HL-60 (cell line): ENCODE measurements at regions not wholly inside any gene's neighbourhood (a gene's known extent, or its start where the extent isn't known, plus 50 kb on each side); places are given as distances from the start of the nearest gene placed in this dataset.

ENCODE experiments used
- DNase-seq, 2 experiments: peaks; one replicate each; pipeline ENCODE4 v3.0.0-alpha.2; 2010 to 2020; ENCODE audit warnings: low read depth in 1 of 2, low spot score in 1 of 2
- H3K27ac ChIP-seq: fragments of 250-450 bp; sonication (Bioruptor Pico); replicated peaks from 2 replicates; pipeline ENCODE4 v1.5.1; 2020; ENCODE audit warnings: mild to moderate bottlenecking, moderate library complexity
- H3K27me3 ChIP-seq: fragments of 250-450 bp; sonication (Bioruptor Pico); 2 replicates; pipeline ENCODE4 v1.5.1; 2021; ENCODE audit warnings: mild to moderate bottlenecking, moderate library complexity; ENCODE audit not compliant: insufficient read depth, poor library complexity, severe bottlenecking
- H3K4me3 ChIP-seq: replicated peaks from 2 replicates; pipeline ENCODE4 v1.5.1; 2011; ENCODE audit warnings: mild to moderate bottlenecking, control low read depth, low read length; ENCODE audit not compliant: insufficient read depth
- GABPA ChIP-seq: IDR thresholded peaks from 2 replicates; pipeline ENCODE4 v1.6.1; 2012; ENCODE audit warnings: low read depth
- POLR2AphosphoS5 ChIP-seq: IDR thresholded peaks from 2 replicates; pipeline ENCODE4 v1.6.1; 2012; ENCODE audit warnings: low read depth
- SPI1 ChIP-seq: IDR thresholded peaks from 2 replicates; pipeline ENCODE4 v1.6.1; 2012; ENCODE audit warnings: low read depth, mild to moderate bottlenecking, borderline replicate concordance
- TF ChIP-seq, protein P1 (sequence below): IDR thresholded peaks from one replicate; pipeline ENCODE4 v1.5.1; 2011; ENCODE audit warnings: low read length, control low read depth, inconsistent platforms; ENCODE audit not compliant: insufficient read depth
- TF ChIP-seq, protein P2 (sequence below): IDR thresholded peaks from 2 replicates; pipeline ENCODE4 v1.6.1; 2012; ENCODE audit warnings: low read depth; ENCODE audit not compliant: insufficient replicate concordance

DNA sequence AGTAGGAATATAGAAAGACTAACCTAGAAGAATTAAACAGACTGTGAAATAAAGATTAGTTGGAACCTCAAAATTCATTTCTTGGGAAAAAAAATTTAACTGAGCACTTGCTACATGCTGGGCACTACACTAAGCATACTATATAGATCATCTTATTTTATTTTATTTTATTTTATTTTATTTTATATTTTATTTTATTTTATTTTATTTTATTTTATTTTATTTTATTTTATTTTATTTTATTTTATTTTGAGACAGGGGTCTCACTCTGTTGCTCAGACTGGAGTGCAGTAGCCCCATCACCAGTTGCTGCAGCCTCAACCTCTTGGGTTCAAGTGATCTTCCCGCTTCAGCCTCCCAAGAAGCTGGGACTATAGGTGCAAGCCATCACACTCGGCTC, 74.5 kb upstream of the DSC1 start:
- no peak for DNase-seq
- no peak overlapping the region for H3K4me3 ChIP-seq
- no peak for TF ChIP-seq SPI1
- no peak for TF ChIP-seq POLR2AphosphoS5
- no peak overlapping the region for H3K27ac ChIP-seq
- H3K27me3 ChIP-seq: no peaks in the 10 kb centered on the region

DNA sequence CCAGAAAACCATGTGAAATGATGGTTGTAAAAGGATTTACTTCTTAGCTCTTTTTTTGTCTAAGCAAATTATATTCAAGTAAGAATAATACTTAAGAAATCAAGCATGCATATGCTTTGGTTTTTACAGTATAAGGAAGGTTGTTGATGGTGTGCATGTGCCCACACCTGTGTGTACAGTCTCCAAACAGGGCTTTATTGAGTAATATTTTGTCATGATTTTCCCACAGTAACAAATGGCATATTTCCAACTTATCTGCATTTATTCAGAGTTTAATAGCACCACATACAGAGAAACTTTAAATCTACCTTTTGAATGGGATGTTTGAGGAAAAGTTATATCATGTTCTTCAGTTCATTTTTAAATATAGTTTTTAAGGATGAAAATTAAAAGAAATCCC, 76.5 kb upstream of the DSG1 start:
- TF ChIP-seq, protein P1, sequence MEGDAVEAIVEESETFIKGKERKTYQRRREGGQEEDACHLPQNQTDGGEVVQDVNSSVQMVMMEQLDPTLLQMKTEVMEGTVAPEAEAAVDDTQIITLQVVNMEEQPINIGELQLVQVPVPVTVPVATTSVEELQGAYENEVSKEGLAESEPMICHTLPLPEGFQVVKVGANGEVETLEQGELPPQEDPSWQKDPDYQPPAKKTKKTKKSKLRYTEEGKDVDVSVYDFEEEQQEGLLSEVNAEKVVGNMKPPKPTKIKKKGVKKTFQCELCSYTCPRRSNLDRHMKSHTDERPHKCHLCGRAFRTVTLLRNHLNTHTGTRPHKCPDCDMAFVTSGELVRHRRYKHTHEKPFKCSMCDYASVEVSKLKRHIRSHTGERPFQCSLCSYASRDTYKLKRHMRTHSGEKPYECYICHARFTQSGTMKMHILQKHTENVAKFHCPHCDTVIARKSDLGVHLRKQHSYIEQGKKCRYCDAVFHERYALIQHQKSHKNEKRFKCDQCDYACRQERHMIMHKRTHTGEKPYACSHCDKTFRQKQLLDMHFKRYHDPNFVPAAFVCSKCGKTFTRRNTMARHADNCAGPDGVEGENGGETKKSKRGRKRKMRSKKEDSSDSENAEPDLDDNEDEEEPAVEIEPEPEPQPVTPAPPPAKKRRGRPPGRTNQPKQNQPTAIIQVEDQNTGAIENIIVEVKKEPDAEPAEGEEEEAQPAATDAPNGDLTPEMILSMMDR: no peak
- TF ChIP-seq, protein P2, sequence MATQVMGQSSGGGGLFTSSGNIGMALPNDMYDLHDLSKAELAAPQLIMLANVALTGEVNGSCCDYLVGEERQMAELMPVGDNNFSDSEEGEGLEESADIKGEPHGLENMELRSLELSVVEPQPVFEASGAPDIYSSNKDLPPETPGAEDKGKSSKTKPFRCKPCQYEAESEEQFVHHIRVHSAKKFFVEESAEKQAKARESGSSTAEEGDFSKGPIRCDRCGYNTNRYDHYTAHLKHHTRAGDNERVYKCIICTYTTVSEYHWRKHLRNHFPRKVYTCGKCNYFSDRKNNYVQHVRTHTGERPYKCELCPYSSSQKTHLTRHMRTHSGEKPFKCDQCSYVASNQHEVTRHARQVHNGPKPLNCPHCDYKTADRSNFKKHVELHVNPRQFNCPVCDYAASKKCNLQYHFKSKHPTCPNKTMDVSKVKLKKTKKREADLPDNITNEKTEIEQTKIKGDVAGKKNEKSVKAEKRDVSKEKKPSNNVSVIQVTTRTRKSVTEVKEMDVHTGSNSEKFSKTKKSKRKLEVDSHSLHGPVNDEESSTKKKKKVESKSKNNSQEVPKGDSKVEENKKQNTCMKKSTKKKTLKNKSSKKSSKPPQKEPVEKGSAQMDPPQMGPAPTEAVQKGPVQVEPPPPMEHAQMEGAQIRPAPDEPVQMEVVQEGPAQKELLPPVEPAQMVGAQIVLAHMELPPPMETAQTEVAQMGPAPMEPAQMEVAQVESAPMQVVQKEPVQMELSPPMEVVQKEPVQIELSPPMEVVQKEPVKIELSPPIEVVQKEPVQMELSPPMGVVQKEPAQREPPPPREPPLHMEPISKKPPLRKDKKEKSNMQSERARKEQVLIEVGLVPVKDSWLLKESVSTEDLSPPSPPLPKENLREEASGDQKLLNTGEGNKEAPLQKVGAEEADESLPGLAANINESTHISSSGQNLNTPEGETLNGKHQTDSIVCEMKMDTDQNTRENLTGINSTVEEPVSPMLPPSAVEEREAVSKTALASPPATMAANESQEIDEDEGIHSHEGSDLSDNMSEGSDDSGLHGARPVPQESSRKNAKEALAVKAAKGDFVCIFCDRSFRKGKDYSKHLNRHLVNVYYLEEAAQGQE: no peak
- TF ChIP-seq SPI1 (no peak), GABPA (no peak), POLR2AphosphoS5 (no peak)
- no peak for DNase-seq
- Histone ChIP-seq H3K27me3 (no peaks in the 10 kb centered on the region), H3K27ac (no peak overlapping the region), H3K4me3 (no peak overlapping the region)

DNA sequence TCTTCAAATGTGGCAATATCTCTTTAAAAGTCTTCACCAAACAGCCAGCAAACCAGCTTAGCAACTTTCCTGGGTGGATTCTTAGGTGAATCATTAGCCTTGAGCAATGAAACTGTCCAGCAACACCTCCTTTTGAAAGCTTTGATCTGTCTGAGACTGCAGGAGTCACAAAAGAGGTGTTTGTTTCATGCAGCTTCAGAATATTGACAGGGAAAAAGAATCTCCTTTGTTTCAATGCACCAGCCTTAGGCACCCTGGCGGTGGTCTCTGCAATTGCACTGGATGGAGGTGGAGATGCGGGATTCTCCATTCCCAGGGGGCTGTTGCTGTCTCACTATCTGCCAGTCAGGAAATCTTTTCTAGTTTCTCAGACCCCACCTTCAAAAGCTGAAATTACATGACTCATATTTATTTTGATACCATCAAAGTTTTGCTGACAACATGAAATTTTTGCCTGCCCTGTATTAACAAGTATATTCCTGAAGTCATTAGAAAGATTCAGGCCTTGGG, 76.0 kb upstream of the DSG1 start:
- no peak overlapping the region for H3K27ac ChIP-seq

More for the DNA sequence above, 76.0 kb upstream of the DSG1 start:
- no peak for DNase-seq
- no peak for TF ChIP-seq GABPA
- no peak for TF ChIP-seq SPI1
- TF ChIP-seq POLR2AphosphoS5: no peak
- TF ChIP-seq, protein P1: no peak
- TF ChIP-seq, protein P2: no peak
- Histone ChIP-seq H3K4me3 (no peak overlapping the region), H3K27me3 (no peaks in the 10 kb centered on the region)
